Colonic mucosa (tissue), 4 donors: ENCODE measurements at regions not wholly inside any gene's neighbourhood (a gene's known extent, or its start where the extent isn't known, plus 50 kb on each side); places are given as distances from the start of the nearest gene placed in this dataset.

Experiments used
- DNase-seq: peaks from one replicate; pipeline ENCODE4 v3.0.0-alpha.2; 2020
- H3K27ac ChIP-seq: fragments of 200-600 bp; one replicate; pipeline ENCODE4 v1.8.0; 2021
- H3K27me3 ChIP-seq: fragments of 200-600 bp; one replicate; pipeline ENCODE4 v1.8.0; 2021
- H3K36me3 ChIP-seq: fragments of 200-600 bp; one replicate; pipeline ENCODE4 v1.8.0; 2021
- H3K4me1 ChIP-seq: fragments of 200-600 bp; one replicate; pipeline ENCODE4 v1.8.0; 2021; ENCODE audit warnings: mild to moderate bottlenecking
- H3K4me3 ChIP-seq: fragments of 200-600 bp; one replicate; pipeline ENCODE4 v1.8.0; 2021
- H3K9ac ChIP-seq, 2 donors: one replicate each; pipeline ENCODE4 v1.7.0; 2013; ENCODE audit warnings: control low read depth in 2 of 2, low read depth in 2 of 2, low read length in 2 of 2
- H3K9me3 ChIP-seq: fragments of 200-600 bp; one replicate; pipeline ENCODE4 v1.8.0; 2021
- intact Hi-C: fragments of 100-400 bp; cut with DNase I; formaldehyde crosslinking; loops from one replicate; pipeline ENCODE4 v1.14.1; 2022
- TF ChIP-seq, protein P1 (sequence below): fragments of 200-600 bp; IDR thresholded peaks from one replicate; pipeline ENCODE4 v1.8.0; 2022; ENCODE audit warnings: antibody characterized with exemption, mild to moderate bottlenecking
- donor health status: healthy.
- donor health status: DM: no; HTN: no; CAD: no.
- donor health status: DM: no; HTN: no; CAD: no.

- TF ChIP-seq, protein P1, sequence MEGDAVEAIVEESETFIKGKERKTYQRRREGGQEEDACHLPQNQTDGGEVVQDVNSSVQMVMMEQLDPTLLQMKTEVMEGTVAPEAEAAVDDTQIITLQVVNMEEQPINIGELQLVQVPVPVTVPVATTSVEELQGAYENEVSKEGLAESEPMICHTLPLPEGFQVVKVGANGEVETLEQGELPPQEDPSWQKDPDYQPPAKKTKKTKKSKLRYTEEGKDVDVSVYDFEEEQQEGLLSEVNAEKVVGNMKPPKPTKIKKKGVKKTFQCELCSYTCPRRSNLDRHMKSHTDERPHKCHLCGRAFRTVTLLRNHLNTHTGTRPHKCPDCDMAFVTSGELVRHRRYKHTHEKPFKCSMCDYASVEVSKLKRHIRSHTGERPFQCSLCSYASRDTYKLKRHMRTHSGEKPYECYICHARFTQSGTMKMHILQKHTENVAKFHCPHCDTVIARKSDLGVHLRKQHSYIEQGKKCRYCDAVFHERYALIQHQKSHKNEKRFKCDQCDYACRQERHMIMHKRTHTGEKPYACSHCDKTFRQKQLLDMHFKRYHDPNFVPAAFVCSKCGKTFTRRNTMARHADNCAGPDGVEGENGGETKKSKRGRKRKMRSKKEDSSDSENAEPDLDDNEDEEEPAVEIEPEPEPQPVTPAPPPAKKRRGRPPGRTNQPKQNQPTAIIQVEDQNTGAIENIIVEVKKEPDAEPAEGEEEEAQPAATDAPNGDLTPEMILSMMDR: no peak
- H3K27me3 ChIP-seq: no peaks in the 10 kb centered on the region
- no peak overlapping the region for H3K4me3 ChIP-seq
- intact Hi-C loops: no loop called here
- no peak overlapping the region for H3K9ac ChIP-seq
- DNase-seq: no peak
- no peaks in the 10 kb centered on the region for H3K9me3 ChIP-seq
- no peaks in the 10 kb centered on the region for H3K4me1 ChIP-seq
- H3K27ac ChIP-seq: no peak overlapping the region
- H3K36me3 ChIP-seq: no peaks in the 10 kb centered on the region
Observed at GRCh38 chr6:156652231-156652750, 124.9 kb upstream of the ARID1B start.

DNA sequence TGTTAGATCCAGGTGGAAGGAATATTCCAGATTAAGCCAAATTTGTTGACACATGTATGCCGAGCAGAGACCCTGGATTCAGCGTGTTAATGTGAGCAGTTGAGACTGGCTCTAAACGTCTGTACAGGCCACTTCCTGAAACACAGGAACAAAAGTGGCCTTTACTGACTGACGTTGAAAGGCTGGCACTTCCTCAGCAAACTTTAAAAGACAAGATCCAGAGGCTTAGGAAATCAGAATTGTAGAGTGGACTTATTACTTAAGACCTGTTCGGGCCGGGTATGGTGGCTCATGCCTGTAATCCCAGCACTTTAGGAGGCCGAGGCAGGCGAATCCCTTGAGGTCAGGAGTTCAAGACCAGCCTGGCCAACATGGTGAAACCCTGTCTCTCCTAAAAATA lies 125.7 kb upstream of the ARID1B start:
- H3K36me3 ChIP-seq: no peaks in the 10 kb centered on the region
- no peaks in the 10 kb centered on the region for H3K27me3 ChIP-seq
- H3K4me1 ChIP-seq: no peaks in the 10 kb centered on the region
- no peak overlapping the region for H3K27ac ChIP-seq
- intact Hi-C loops: no loop called here
- H3K9ac ChIP-seq: no peak overlapping the region
- DNase-seq: no peak
- TF ChIP-seq, protein P1: no peak
- H3K9me3 ChIP-seq: no peaks in the 10 kb centered on the region
- H3K4me3 ChIP-seq: no peak overlapping the region

- TF ChIP-seq, protein P1: no peak
- H3K9ac ChIP-seq: no peak overlapping the region
- no peak for DNase-seq
- intact Hi-C loops: no loop called here
- H3K4me1 ChIP-seq: no peaks in the 10 kb centered on the region
- H3K9me3 ChIP-seq: no peaks in the 10 kb centered on the region
- no peak overlapping the region for H3K27ac ChIP-seq
- H3K36me3 ChIP-seq: no peaks in the 10 kb centered on the region
- H3K27me3 ChIP-seq: no peaks in the 10 kb centered on the region
- no peak overlapping the region for H3K4me3 ChIP-seq
Observed at GRCh38 chr6:156650896-156651390, 126.2 kb upstream of the ARID1B start.

DNA sequence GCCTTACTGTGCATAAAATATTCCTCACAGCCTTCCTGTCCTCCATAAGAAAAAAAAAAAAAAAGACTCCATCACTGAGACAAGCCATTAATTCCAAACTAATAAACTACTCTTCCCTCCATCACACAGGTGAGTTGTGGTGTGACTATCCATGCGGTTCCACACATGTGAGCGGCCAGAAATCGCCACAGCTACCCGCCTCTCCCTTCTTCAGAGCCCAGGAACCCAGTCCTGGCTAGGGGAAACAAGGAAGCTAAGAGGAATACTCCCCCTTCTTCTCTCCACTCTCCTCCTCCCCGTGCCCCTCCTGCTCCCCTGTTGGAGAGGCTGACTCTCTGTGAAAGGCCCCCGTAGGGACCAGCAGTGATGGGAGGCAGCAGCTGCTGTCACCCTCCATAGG lies 128.6 kb upstream of the ARID1B start:
- no peaks in the 10 kb centered on the region for H3K4me1 ChIP-seq
- H3K36me3 ChIP-seq: no peaks in the 10 kb centered on the region
- DNase-seq: no peak
- H3K9me3 ChIP-seq: no peaks in the 10 kb centered on the region
- H3K4me3 ChIP-seq: no peak overlapping the region
- H3K9ac ChIP-seq: no peak overlapping the region
- TF ChIP-seq, protein P1: no peak
- intact Hi-C loops: no loop called here
- no peaks in the 10 kb centered on the region for H3K27me3 ChIP-seq
- no peak overlapping the region for H3K27ac ChIP-seq

DNA sequence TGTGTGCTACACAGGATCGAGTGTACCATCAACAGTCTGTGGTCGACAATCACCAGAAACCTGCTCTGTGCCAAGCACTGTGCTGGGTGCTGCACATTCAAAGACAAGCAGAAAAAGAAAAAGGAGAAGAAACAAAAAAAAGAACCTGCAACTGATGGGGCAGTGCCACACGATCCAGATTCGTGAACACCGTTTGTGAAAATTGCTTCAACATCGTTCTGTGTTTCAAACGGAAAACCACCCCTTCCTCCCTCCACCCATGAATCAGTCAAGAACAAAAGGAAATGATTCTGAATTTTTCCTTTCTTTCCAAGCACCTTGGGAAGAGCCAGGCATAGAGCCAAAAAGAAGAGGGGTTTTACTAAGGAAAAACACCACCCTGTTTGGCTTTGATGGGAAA lies 129.2 kb upstream of the ARID1B start:
- Histone ChIP-seq H3K4me1 (no peaks in the 10 kb centered on the region), H3K9ac (no peak overlapping the region), H3K27me3 (no peaks in the 10 kb centered on the region), H3K9me3 (no peaks in the 10 kb centered on the region), H3K27ac (no peak overlapping the region), H3K4me3 (no peak overlapping the region), H3K36me3 (no peaks in the 10 kb centered on the region)
- intact Hi-C loops: no loop called here
- TF ChIP-seq, protein P1: no peak
- DNase-seq: no peak
